ENCODE measurements at regions not wholly inside any gene's neighbourhood (a gene's known extent, or its start where the extent isn't known, plus 50 kb on each side); places are given as distances from the start of the nearest gene placed in this dataset.

- no peaks in the 10 kb centered on the region for H3K79me2 ChIP-seq (ENCODE audit: insufficient read depth, low read length)
- H3K36me3 ChIP-seq (ENCODE audit: insufficient read depth, low read length), result no peaks in the 10 kb centered on the region
- no peak overlapping the region for H3K27ac ChIP-seq (ENCODE audit: low read depth, low read length, poor library complexity, severe bottlenecking)
- H2AFZ ChIP-seq (ENCODE audit: low read length), result no peak overlapping the region
- H4K20me1 ChIP-seq (ENCODE audit: insufficient read depth, low read length), result no peaks in the 10 kb centered on the region
- no peaks in the 10 kb centered on the region for H3K4me1 ChIP-seq (ENCODE audit: insufficient read depth, low read length, severe bottlenecking)
- no peak overlapping the region for H3K4me2 ChIP-seq (ENCODE audit: low read length)
- H3K9me3 ChIP-seq (ENCODE audit: low read length), result no peaks in the 10 kb centered on the region
- no peak overlapping the region for H3K9ac ChIP-seq (ENCODE audit: low read length)
- TF ChIP-seq EZH2 (IDR thresholded peaks at IDR 0.05; ENCODE audit: borderline replicate concordance, low read length), result no peak
- TF ChIP-seq CTCF (IDR thresholded peaks at IDR 0.05; ENCODE audit: low read length), result no peak
- no peaks in the 10 kb centered on the region for H3F3A ChIP-seq (ENCODE audit: insufficient read depth, low read length)
- no peaks in the 10 kb centered on the region for H3K27me3 ChIP-seq (ENCODE audit: insufficient read depth, low read length)
- H3K4me3 ChIP-seq (ENCODE audit: low read depth, low read length, poor library complexity, severe bottlenecking), result no peak overlapping the region
- no peaks in the 10 kb centered on the region for H3K9me2 ChIP-seq (ENCODE audit: low read depth, low read length)
Measured at GRCh38 chr1:82266351-82266750, 465.6 kb downstream of the ADGRL2 start.

- Histone ChIP-seq H3K27me3 (ENCODE audit: insufficient read depth, low read length) (no peaks in the 10 kb centered on the region), H3F3A (ENCODE audit: insufficient read depth, low read length) (no peaks in the 10 kb centered on the region), H3K4me1 (ENCODE audit: insufficient read depth, low read length, severe bottlenecking) (no peaks in the 10 kb centered on the region), H3K79me2 (ENCODE audit: insufficient read depth, low read length) (no peaks in the 10 kb centered on the region), H2AFZ (ENCODE audit: low read length) (no peak overlapping the region), H3K36me3 (ENCODE audit: insufficient read depth, low read length) (no peaks in the 10 kb centered on the region), H3K9me3 (ENCODE audit: low read length) (no peaks in the 10 kb centered on the region), H3K9ac (ENCODE audit: low read length) (no peak overlapping the region), H3K4me2 (ENCODE audit: low read length) (no peak overlapping the region), H4K20me1 (ENCODE audit: insufficient read depth, low read length) (no peaks in the 10 kb centered on the region), H3K4me3 (ENCODE audit: low read depth, low read length, poor library complexity, severe bottlenecking) (no peak overlapping the region), H3K9me2 (ENCODE audit: low read depth, low read length) (no peaks in the 10 kb centered on the region), H3K27ac (ENCODE audit: low read depth, low read length, poor library complexity, severe bottlenecking) (no peak overlapping the region)
- TF ChIP-seq EZH2 (IDR thresholded peaks at IDR 0.05; ENCODE audit: borderline replicate concordance, low read length), result no peak
- no peak for TF ChIP-seq CTCF (IDR thresholded peaks at IDR 0.05; ENCODE audit: low read length)
Measured at GRCh38 chr1:82265436-82265835, 464.7 kb downstream of the ADGRL2 start.

GRCh38 chr1:82264802-82265201 lies 464.1 kb downstream of the ADGRL2 start:
- H3K9ac ChIP-seq (ENCODE audit: low read length), result no peak overlapping the region
- H3K36me3 ChIP-seq (ENCODE audit: insufficient read depth, low read length), result no peaks in the 10 kb centered on the region

More at GRCh38 chr1:82264802-82265201, 464.1 kb downstream of the ADGRL2 start:
- no peak overlapping the region for H2AFZ ChIP-seq (ENCODE audit: low read length)
- no peaks in the 10 kb centered on the region for H3K9me3 ChIP-seq (ENCODE audit: low read length)
- TF ChIP-seq EZH2 (IDR thresholded peaks at IDR 0.05; ENCODE audit: borderline replicate concordance, low read length) (no peak), CTCF (IDR thresholded peaks at IDR 0.05; ENCODE audit: low read length) (no peak)
- no peaks in the 10 kb centered on the region for H3K27me3 ChIP-seq (ENCODE audit: insufficient read depth, low read length)
- no peaks in the 10 kb centered on the region for H3F3A ChIP-seq (ENCODE audit: insufficient read depth, low read length)
- no peaks in the 10 kb centered on the region for H3K4me1 ChIP-seq (ENCODE audit: insufficient read depth, low read length, severe bottlenecking)
- H3K79me2 ChIP-seq (ENCODE audit: insufficient read depth, low read length), result no peaks in the 10 kb centered on the region
- no peaks in the 10 kb centered on the region for H3K9me2 ChIP-seq (ENCODE audit: low read depth, low read length)
- no peak overlapping the region for H3K4me2 ChIP-seq (ENCODE audit: low read length)
- no peak overlapping the region for H3K27ac ChIP-seq (ENCODE audit: low read depth, low read length, poor library complexity, severe bottlenecking)
- H3K4me3 ChIP-seq (ENCODE audit: low read depth, low read length, poor library complexity, severe bottlenecking), result no peak overlapping the region
- H4K20me1 ChIP-seq (ENCODE audit: insufficient read depth, low read length), result no peaks in the 10 kb centered on the region
